Right ventricle myocardium superior (tissue), 1 donor: ENCODE measurements at regions not wholly inside any gene's neighbourhood (a gene's known extent, or its start where the extent isn't known, plus 50 kb on each side); places are given as distances from the start of the nearest gene placed in this dataset.

Experiments
- ATAC-seq: fragments of 200-7000 bp; cut with Tn5 transposase; one replicate; pipeline ENCODE4 v1.9.1; 2020; ENCODE audit warnings: mild to moderate bottlenecking; ENCODE audit not compliant: poor library complexity
- DNase-seq: peaks from one replicate; pipeline ENCODE4 v3.0.0-alpha.2; 2020
- intact Hi-C: fragments of 100-400 bp; cut with DNase I; formaldehyde crosslinking; loops from one replicate; pipeline ENCODE4 v1.11.2; 2022
- donor health status: DM: no; HTN: yes; CAD: no; lungs with severe emphysema.

- no peak for ATAC-seq
- no peak for DNase-seq
- intact Hi-C loops: no loop called here
These were observed 77.2 kb downstream of the HIF1AN start for GRCh38 chr10:100612601-100613595.

- no peak for DNase-seq
- intact Hi-C loops: no loop called here
- ATAC-seq: no peak
These were observed 78.1 kb downstream of the HIF1AN start for GRCh38 chr10:100613846-100614245.

- ATAC-seq (no peak), DNase-seq (no peak)
- intact Hi-C loops: no loop called here
These were observed 78.8 kb downstream of the HIF1AN start for GRCh38 chr10:100614429-100615095.

- ATAC-seq: no peak
- intact Hi-C loops: no loop called here
- no peak for DNase-seq
These were observed 79.5 kb downstream of the HIF1AN start for GRCh38 chr10:100615241-100615640.

GRCh38 chr10:100615908-100616307, 80.2 kb downstream of the HIF1AN start:
- ATAC-seq (no peak), DNase-seq (no peak)
- intact Hi-C loops: no loop called here

GRCh38 chr10:100618091-100618615, 82.4 kb downstream of the HIF1AN start:
- DNase-seq (no peak), ATAC-seq (no peak)
- intact Hi-C loops: no loop called here

GRCh38 chr10:100618632-100619255, 83.0 kb downstream of the HIF1AN start:
- intact Hi-C loops: no loop called here
- ATAC-seq: no peak

GRCh38 chr10:100620087-100620835, 84.5 kb downstream of the HIF1AN start:
- intact Hi-C loops: no loop called here
- ATAC-seq: no peak
- DNase-seq: no peak

More at GRCh38 chr10:100618632-100619255, 83.0 kb downstream of the HIF1AN start:
- DNase-seq: no peak

GRCh38 chr10:100621360-100622205, 85.8 kb downstream of the HIF1AN start:
- DNase-seq: no peak
- no peak for ATAC-seq
- intact Hi-C loops: no loop called here

GRCh38 chr10:100622946-100623345, 87.2 kb downstream of the HIF1AN start:
- intact Hi-C loops: no loop called here
- no peak for DNase-seq
- ATAC-seq: no peak

- ATAC-seq (no peak), DNase-seq (no peak)
- intact Hi-C loops: no loop called here
These were observed 87.9 kb downstream of the HIF1AN start for GRCh38 chr10:100623521-100624230.

- no peak for ATAC-seq
- DNase-seq: no peak
- intact Hi-C loops: no loop called here
These were observed 88.6 kb downstream of the HIF1AN start for GRCh38 chr10:100624298-100624697.

GRCh38 chr10:100625816-100626215, 90.1 kb downstream of the HIF1AN start:
- ATAC-seq: no peak
- intact Hi-C loops: no loop called here
- no peak for DNase-seq

- ATAC-seq: no peak
- no peak for DNase-seq
- intact Hi-C loops: no loop called here
These were observed 92.3 kb downstream of the HIF1AN start for GRCh38 chr10:100628061-100628460.

- ATAC-seq (no peak), DNase-seq (no peak)
- intact Hi-C loops: no loop called here
These were observed 95.4 kb downstream of the HIF1AN start for GRCh38 chr10:100631192-100631591.

- DNase-seq: no peak
- ATAC-seq: no peak
- intact Hi-C loops: no loop called here
These were observed 96.3 kb downstream of the HIF1AN start for GRCh38 chr10:100632027-100632426.

GRCh38 chr10:100634034-100634433, 98.3 kb downstream of the HIF1AN start:
- ATAC-seq (no peak), DNase-seq (no peak)
- intact Hi-C loops: no loop called here
